HG03064 (cell line): ENCODE measurements at regions not wholly inside any gene's neighbourhood (a gene's known extent, or its start where the extent isn't known, plus 50 kb on each side); places are given as distances from the start of the nearest gene placed in this dataset.
A peak's percentile ranks its signal among the peaks of the same experiment; 100 is the strongest.

Experiments used
- ATAC-seq: cut with Tn5 transposase; IDR thresholded peaks from one replicate; pipeline ENCODE4 v1.9.1; 2021; ENCODE audit warnings: low read depth; ENCODE audit not compliant: unreplicated experiment

GRCh38 chr3:41073190-41073589, 126.1 kb upstream of the CTNNB1 start:
- ATAC-seq, result no peak

GRCh38 chr3:41075975-41076374, 123.3 kb upstream of the CTNNB1 start:
- ATAC-seq, result no peak

- no peak for ATAC-seq
These were observed 122.9 kb upstream of the CTNNB1 start for GRCh38 chr3:41076399-41076798.

- ATAC-seq, result no peak
These were observed 119.2 kb upstream of the CTNNB1 start for GRCh38 chr3:41080141-41080540.

DNA sequence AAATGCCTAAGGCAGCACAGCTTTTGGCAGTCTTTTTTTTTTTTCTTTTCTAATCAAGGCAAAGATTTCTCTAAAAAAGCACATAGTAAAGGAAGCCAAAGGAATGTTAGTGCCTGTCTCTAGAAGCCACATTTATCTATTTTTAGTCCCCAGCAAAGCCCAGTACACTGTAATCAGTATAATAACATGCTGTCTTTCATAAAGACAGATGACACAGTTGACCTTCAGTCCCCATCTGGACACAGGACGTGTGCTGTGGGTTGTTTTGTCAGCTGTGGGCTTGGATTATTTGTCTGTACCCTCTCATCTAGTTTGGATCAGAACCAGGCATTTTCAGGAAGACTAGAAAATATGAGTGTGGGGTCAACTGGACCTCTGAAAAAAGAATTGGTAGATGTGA, 110.4 kb upstream of the CTNNB1 start:
- ATAC-seq, result no peak

- no peak for ATAC-seq
These were observed 109.7 kb upstream of the CTNNB1 start for GRCh38 chr3:41089566-41089965.

DNA sequence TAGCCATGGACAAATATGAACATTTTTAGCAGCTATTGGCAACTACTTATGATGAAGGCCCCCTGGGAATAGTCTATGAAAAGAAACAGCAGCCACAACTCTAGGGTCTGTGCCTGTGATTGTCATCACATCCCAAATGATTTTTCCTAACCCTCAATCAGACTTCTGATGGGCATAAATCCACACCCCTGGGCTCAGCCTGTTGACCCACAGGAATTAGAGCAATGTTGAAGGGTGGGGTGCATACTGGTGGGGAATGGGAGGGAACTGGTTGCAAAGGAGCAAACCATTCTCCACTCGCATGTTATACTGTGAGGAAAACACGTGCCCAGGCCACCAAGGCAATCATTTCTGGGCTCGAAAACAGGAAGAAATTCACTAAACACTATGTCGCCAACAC, 106.5 kb upstream of the CTNNB1 start:
- no peak for ATAC-seq

GRCh38 chr3:41093476-41093875, 105.8 kb upstream of the CTNNB1 start:
- ATAC-seq, result no peak

DNA sequence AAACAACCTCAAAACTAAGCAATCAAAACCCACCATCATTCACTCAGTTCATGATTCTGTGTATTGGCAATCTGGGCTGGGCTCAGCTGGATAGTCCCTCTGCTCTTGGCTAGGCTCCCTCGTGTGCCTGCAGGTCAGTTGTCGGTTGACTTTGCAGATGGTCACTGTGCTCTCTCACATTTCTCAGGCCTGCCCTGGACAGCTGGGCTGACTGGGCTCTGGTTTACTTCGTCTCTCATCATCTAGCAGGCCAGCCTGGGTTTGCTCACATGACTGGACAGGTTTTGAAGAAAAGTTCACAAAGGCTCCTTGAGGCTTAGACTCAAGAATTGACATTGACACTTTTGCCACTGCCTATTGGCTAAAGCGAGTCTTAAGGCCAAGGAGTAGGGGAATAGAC, 105.0 kb upstream of the CTNNB1 start:
- ATAC-seq, result no peak

- no peak for ATAC-seq
These were observed 103.6 kb upstream of the CTNNB1 start for GRCh38 chr3:41095702-41096101.

DNA sequence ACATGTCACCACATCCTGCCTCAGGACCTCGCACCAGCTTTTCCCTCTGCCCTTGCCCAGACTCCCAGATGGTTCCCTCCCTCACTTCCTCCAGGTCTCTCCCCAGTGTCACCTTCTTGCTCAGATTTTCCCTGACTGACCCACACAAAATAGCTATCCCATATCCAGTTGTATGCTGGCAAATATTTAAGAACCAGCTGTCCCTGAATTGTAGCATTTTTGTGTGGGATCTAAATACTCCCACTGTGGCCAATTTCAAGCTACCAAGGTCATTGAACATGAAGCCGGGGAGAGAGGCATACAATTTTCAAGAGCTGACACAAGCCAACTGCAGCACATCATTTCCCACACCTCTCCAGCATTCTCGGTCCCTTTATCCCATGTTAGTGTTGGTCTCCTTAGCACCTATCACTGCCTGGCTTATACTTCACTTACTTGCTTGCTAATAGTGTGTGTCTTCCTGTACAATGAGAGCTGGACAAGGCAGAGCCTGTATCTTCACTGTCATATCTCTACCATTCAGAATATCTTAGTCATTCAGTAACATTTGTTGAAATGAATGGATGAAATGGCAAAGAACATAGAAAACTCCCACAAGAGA, 101.3 kb upstream of the CTNNB1 start:
- no peak for ATAC-seq

DNA sequence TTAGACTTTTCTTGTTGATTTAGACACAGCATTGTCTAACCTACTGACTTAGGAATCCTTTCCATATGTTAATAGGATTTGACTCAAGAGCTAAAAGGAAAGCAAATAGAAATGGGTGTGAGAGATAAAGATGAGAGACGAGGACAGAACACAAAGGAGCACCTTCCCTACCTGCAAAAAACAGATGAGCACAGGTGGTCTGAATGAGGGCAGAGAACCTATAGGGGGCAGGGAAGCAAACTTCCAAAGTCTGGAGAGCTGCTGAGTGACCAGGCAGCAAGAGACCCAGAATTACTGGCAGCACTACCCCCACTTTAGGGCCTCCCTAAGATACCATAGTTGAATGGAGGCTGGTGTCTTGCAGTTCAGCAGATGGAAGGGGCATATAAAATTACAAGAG, 98.1 kb upstream of the CTNNB1 start:
- no peak for ATAC-seq

DNA sequence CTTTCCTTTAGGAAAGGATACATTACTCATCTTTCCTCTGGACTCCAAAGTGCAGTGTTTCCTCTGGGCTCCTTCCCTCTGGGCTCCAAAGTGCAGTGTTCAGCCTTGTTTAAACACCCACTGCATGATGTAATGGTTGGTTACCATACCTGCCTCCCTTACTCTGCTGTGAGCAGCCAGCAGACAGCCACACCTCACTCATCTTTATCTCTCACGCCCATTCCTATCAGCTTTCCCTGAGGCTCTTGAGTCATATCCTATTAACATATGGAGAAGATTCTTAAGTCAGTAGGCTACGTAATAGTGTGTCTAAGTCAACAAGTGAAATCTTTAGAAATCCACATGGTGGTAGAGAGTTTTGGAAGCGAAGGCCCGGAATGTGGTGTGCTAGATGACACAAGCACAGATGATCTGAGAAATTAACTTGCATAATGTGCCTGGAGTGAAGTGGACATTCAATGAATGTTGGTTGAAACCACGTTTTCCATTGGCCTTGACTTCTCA, 97.2 kb upstream of the CTNNB1 start:
- no peak for ATAC-seq

DNA sequence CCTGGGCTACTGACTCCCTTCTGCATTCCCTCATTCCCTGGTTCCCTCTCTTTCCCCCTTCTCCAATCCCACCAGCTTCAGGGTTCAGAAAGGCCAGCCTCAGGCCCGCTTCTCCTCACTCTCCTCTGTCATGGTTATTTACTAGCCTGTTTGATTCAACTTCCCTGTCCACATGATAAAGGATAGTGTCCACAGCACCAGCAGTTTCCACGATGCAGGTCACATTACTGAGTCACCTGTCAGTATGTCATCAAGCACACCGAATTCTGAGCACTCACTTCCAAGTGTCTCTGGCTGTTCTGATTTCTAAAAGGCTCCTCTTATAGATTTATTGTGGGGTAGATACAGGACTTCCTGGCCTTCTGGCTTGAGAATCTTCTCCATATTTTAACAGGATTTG, 96.6 kb upstream of the CTNNB1 start:
- ATAC-seq, result no peak

GRCh38 chr3:41103200-41103599, 96.1 kb upstream of the CTNNB1 start:
- no peak for ATAC-seq

GRCh38 chr3:41104147-41104546, 95.2 kb upstream of the CTNNB1 start:
- no peak for ATAC-seq

DNA sequence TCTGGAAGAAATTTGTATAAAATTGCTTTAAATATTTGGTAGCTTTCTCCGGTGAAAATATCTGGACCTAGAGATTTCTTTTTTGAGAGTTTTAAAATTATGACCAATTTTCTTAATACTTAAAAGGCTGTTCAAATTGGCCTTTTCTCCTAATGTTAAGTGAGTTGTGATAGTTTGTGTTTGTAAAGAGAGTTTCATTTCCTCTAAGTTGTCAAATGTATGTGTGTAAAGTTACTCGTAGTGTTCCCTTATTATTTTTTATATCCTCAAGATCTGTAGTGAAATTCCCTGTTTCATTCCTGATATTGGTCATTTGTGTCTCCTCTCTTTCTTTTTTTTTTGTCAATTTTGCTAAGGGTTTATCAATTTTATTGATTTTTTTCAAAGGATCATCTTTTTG, 92.6 kb upstream of the CTNNB1 start:
- no peak for ATAC-seq

DNA sequence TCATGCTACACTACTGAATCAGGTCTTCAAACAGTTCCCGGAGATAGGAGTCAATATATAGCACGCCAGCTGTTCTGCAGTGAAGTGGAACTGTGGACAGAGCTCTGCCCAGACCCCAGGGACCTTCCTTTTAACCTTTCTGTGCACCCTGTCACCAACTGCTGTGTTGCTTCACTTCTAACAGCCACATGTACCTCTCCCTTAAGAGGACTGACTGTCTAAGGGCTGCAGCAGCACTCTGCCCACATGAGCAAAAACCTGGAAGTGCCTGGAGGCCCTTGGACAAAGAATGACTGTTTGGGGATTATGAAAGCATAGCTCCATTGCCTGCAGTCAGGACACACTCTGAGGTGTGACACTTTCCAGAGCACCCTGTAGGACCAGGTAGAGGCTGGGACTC, 88.3 kb upstream of the CTNNB1 start:
- ATAC-seq, result no peak

- ATAC-seq, result no peak
These were observed 86.8 kb upstream of the CTNNB1 start for GRCh38 chr3:41112466-41112865.

- no peak for ATAC-seq
These were observed 84.2 kb upstream of the CTNNB1 start for GRCh38 chr3:41115069-41115468.

GRCh38 chr3:41116851-41117250, 82.5 kb upstream of the CTNNB1 start:
- ATAC-seq, result no peak

DNA sequence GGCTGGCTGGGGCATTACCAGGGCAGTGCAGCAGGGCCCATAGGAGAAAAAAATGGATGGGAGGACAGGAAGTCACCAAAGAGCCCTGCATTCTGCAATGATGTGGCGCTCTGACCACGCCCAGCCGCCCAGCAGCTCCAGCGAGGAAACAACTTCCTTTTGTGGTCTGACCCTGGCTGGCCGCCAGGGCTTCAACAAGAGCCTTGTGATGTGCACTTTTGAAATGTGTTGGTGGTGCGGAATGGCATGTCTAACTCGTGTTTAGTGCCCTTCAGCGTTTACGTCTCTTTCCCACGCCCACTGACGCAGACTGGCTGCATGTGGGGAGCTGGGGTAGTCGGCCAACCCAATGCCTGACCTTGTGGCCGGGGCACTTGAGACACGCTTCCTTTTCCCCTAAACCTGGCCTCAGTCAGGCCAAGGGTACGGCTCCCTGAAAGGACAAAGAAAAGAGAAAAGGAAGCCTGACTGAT, 81.9 kb upstream of the CTNNB1 start:
- peak; percentile 87 for ATAC-seq
